ENCODE measurements at regions not wholly inside any gene's neighbourhood (a gene's known extent, or its start where the extent isn't known, plus 50 kb on each side); places are given as distances from the start of the nearest gene placed in this dataset.

GRCh38 chr13:91072486-91072885 lies 275.0 kb upstream of the MIR17HG start:
- TF ChIP-seq CTCF (IDR thresholded peaks at IDR 0.05) (no peak), POLR2AphosphoS5 (IDR thresholded peaks at IDR 0.05) (no peak), POLR2A (IDR thresholded peaks at IDR 0.05) (no peak)

Data from prostate gland (tissue), 2 donors.